ENCODE measurements at regions not wholly inside any gene's neighbourhood (a gene's known extent, or its start where the extent isn't known, plus 50 kb on each side); places are given as distances from the start of the nearest gene placed in this dataset.

DNA sequence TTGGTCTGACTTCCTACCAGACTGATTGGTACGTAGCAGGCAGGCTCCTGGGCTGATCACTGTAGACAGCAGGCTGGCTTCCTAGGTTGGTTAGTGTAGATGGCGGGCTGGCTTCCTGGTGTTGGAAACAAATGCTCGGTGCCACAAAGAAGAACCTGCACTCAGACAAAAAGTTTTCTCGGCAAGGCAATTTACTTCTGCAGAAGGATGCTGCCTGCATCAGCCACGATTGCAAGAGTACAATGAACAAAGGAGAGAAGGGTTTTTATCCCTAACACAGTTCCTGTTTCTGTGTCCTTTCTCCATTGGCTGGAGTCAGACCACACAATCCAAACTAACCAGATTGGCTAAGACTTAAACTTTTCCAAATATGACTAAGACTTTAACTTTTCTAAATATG lies 123.6 kb upstream of the PPP2R2D start:
- TF ChIP-seq, protein P1, sequence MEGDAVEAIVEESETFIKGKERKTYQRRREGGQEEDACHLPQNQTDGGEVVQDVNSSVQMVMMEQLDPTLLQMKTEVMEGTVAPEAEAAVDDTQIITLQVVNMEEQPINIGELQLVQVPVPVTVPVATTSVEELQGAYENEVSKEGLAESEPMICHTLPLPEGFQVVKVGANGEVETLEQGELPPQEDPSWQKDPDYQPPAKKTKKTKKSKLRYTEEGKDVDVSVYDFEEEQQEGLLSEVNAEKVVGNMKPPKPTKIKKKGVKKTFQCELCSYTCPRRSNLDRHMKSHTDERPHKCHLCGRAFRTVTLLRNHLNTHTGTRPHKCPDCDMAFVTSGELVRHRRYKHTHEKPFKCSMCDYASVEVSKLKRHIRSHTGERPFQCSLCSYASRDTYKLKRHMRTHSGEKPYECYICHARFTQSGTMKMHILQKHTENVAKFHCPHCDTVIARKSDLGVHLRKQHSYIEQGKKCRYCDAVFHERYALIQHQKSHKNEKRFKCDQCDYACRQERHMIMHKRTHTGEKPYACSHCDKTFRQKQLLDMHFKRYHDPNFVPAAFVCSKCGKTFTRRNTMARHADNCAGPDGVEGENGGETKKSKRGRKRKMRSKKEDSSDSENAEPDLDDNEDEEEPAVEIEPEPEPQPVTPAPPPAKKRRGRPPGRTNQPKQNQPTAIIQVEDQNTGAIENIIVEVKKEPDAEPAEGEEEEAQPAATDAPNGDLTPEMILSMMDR (IDR thresholded peaks at IDR 0.05; ENCODE audit: low read depth, low read length), result no peak
- TF ChIP-seq POLR2A (IDR thresholded peaks at IDR 0.05; ENCODE audit: extremely low read depth, insufficient read length) (no peak), MYC (IDR thresholded peaks at IDR 0.05; ENCODE audit: low read depth, low read length) (no peak)
- TF ChIP-seq, protein P2, sequence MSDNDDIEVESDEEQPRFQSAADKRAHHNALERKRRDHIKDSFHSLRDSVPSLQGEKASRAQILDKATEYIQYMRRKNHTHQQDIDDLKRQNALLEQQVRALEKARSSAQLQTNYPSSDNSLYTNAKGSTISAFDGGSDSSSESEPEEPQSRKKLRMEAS (IDR thresholded peaks at IDR 0.05; ENCODE audit: low read depth, low read length), result no peak

All from NB4 (cell line).